ENCODE measurements at regions not wholly inside any gene's neighbourhood (a gene's known extent, or its start where the extent isn't known, plus 50 kb on each side); places are given as distances from the start of the nearest gene placed in this dataset.

DNA sequence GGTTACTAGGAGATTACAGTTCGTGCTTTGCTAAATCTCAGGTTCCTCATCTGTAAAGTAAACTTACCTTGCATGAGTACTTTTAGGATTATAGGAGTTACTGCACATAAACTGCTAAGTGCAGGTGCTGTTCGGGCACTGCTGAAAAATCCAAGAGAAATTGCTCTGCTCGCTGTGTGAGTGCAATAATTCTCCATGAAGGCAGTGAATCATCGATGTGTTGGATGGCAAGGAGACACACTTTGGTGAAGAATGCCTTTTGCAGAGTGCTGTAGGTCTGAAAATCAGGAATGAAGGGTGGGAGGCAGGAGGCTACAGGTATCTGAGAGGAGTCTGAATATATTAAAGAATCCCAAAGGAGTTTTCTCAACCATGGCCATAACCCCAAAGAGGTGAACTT lies 113.0 kb downstream of the CHIC2 start:
- TF ChIP-seq, protein P1, sequence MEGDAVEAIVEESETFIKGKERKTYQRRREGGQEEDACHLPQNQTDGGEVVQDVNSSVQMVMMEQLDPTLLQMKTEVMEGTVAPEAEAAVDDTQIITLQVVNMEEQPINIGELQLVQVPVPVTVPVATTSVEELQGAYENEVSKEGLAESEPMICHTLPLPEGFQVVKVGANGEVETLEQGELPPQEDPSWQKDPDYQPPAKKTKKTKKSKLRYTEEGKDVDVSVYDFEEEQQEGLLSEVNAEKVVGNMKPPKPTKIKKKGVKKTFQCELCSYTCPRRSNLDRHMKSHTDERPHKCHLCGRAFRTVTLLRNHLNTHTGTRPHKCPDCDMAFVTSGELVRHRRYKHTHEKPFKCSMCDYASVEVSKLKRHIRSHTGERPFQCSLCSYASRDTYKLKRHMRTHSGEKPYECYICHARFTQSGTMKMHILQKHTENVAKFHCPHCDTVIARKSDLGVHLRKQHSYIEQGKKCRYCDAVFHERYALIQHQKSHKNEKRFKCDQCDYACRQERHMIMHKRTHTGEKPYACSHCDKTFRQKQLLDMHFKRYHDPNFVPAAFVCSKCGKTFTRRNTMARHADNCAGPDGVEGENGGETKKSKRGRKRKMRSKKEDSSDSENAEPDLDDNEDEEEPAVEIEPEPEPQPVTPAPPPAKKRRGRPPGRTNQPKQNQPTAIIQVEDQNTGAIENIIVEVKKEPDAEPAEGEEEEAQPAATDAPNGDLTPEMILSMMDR (conservative IDR thresholded peaks at IDR 0.05; ENCODE audit: low read depth, low read length), result no peak
- TF ChIP-seq EZH2 (IDR thresholded peaks at IDR 0.05; ENCODE audit: borderline replicate concordance, low read depth, low read length, poor library complexity, severe bottlenecking), result no peak
